Gastroesophageal sphincter (tissue), 4 donors: ENCODE measurements at regions not wholly inside any gene's neighbourhood (a gene's known extent, or its start where the extent isn't known, plus 50 kb on each side); places are given as distances from the start of the nearest gene placed in this dataset.
"Not testable (repeated sequence)": the region's sequence is repeated elsewhere in the genome, so short reads cannot be mapped to it uniquely, and the experiment has no call there.

ENCODE experiments used
- ATAC-seq: fragments of 150-250 bp; one replicate; pipeline ENCODE4 v1.9.1; 2016; ENCODE audit warnings: mild to moderate bottlenecking, moderate library complexity
- H3K27ac ChIP-seq, 4 donors: fragments of 200-600 bp; sonication (generic) in 3 of 4; 1 replicate in 3 of 4; 2 replicates in 1 of 4; pipeline ENCODE4 v1.5.1; 2016 to 2019
- H3K27me3 ChIP-seq: fragments of 200-600 bp; sonication (generic); one replicate; pipeline ENCODE4 v1.5.1; 2019
- H3K36me3 ChIP-seq, 2 donors: fragments of 200-600 bp; sonication (generic); one replicate each; pipeline ENCODE4 v1.5.1; 2019; ENCODE audit warnings: control low read depth in 1 of 2
- H3K4me1 ChIP-seq, 3 donors: fragments of 200-600 bp; sonication (generic); 1 replicate in 2 of 3; 2 replicates in 1 of 3; pipeline ENCODE4 v1.5.1; 2016 to 2019; ENCODE audit warnings: control low read depth in 2 of 3
- H3K4me3 ChIP-seq, 2 donors: fragments of 200-600 bp; sonication (generic); one replicate each; pipeline ENCODE4 v1.5.1; 2019; ENCODE audit warnings: mild to moderate bottlenecking in 1 of 2, moderate library complexity in 1 of 2
- H3K9me3 ChIP-seq, 3 donors: fragments of 200-600 bp; sonication (generic); one replicate each; pipeline ENCODE4 v1.5.1; 2017 to 2019; ENCODE audit warnings: control low read depth in 2 of 3
- CTCF ChIP-seq, 4 experiments: fragments of 200-600 bp in 2 of 4; fragments of 450-650 bp in 2 of 4; sonication (generic) in 1 of 4; IDR thresholded peaks; one replicate each; pipeline ENCODE4 v1.5.1; 2017 to 2019; ENCODE audit warnings: antibody characterized with exemption in 4 of 4, mild to moderate bottlenecking in 2 of 4, moderate library complexity in 2 of 4
- EP300 ChIP-seq: sonication (generic); formaldehyde crosslinking; IDR thresholded peaks from one replicate; pipeline ENCODE4 v1.6.1; 2017; ENCODE audit warnings: antibody characterized with exemption, mild to moderate bottlenecking
- POLR2A ChIP-seq, 2 donors: fragments of 450-650 bp; IDR thresholded peaks; one replicate each; pipeline ENCODE4 v1.6.1; 2017; ENCODE audit warnings: antibody characterized with exemption in 2 of 2, mild to moderate bottlenecking in 2 of 2, moderate library complexity in 1 of 2
- POLR2AphosphoS5 ChIP-seq: sonication (generic); formaldehyde crosslinking; IDR thresholded peaks from one replicate; pipeline ENCODE4 v1.6.1; 2017; ENCODE audit warnings: antibody characterized with exemption
- WGBS, 2 donors: methylation state at CpG; one replicate each; pipeline ENCODE4 v1.1.5; 2018; ENCODE audit warnings: low coverage in 1 of 2; 5-methylcytosine and 5-hydroxymethylcytosine counted together

- H3K27ac ChIP-seq: no peak overlapping the region
- 43 to 75% methylated on average over 1 to 2 of the region's 2 CpGs for WGBS, 2 donors
- H3K4me3 ChIP-seq: no peak overlapping the region
- TF ChIP-seq CTCF (IDR thresholded peaks at IDR 0.05) (no peak), POLR2A (IDR thresholded peaks at IDR 0.05) (no peak), EP300 (no peak), POLR2AphosphoS5 (no peak)
- H3K27me3 ChIP-seq: peaks cover 32% of the 10 kb centered on the region
- ATAC-seq: no peak
- H3K9me3 ChIP-seq: no peaks in the 10 kb centered on the region
- H3K4me1 ChIP-seq: no peaks in the 10 kb centered on the region
- no peaks in the 10 kb centered on the region for H3K36me3 ChIP-seq
Measured at GRCh38 chr12:112685321-112685720, 106.2 kb upstream of the RPH3A start.

GRCh38 chr12:112686373-112686772 is 105.2 kb upstream of the RPH3A start:
- Histone ChIP-seq H3K4me1 (no peaks in the 10 kb centered on the region), H3K27ac (no peak overlapping the region), H3K36me3 (no peaks in the 10 kb centered on the region), H3K27me3 (peaks cover 32% of the 10 kb centered on the region), H3K9me3 (no peaks in the 10 kb centered on the region), H3K4me3 (no peak overlapping the region)
- 58 to 83% methylated on average over 2 of the region's 2 CpGs for WGBS, 2 donors
- no peak for ATAC-seq
- TF ChIP-seq EP300: no peak
- no peak for TF ChIP-seq CTCF (IDR thresholded peaks at IDR 0.05)
- no peak for TF ChIP-seq POLR2AphosphoS5
- TF ChIP-seq POLR2A (IDR thresholded peaks at IDR 0.05): no peak

- no peaks in the 10 kb centered on the region for H3K9me3 ChIP-seq
- H3K4me1 ChIP-seq: no peaks in the 10 kb centered on the region
- ATAC-seq: no peak
- no peak overlapping the region for H3K27ac ChIP-seq
- no peak for TF ChIP-seq POLR2A (IDR thresholded peaks at IDR 0.05)
- TF ChIP-seq POLR2AphosphoS5: no peak
- TF ChIP-seq EP300: no peak
- TF ChIP-seq CTCF (IDR thresholded peaks at IDR 0.05): no peak
- H3K27me3 ChIP-seq: peaks cover 10% of the 10 kb centered on the region
- 33 to 80% methylated on average over 4 to 6 of the region's 9 CpGs for WGBS, 2 donors
- no peak overlapping the region for H3K4me3 ChIP-seq
- H3K36me3 ChIP-seq: no peaks in the 10 kb centered on the region
Measured at GRCh38 chr12:112694065-112694464, 97.5 kb upstream of the RPH3A start.

GRCh38 chr12:112697441-112697840 is 94.1 kb upstream of the RPH3A start:
- H3K36me3 ChIP-seq, H3K27ac ChIP-seq, H3K4me3 ChIP-seq, H3K4me1 ChIP-seq, H3K9me3 ChIP-seq, ATAC-seq: not testable (repeated sequence)
- 66 to 77% methylated on average over 3 to 7 of the region's 7 CpGs for WGBS, 2 donors
- peaks cover 21% of the 10 kb centered on the region for H3K27me3 ChIP-seq

- no peak overlapping the region for H3K27ac ChIP-seq
- peaks cover 14% of the 10 kb centered on the region for H3K27me3 ChIP-seq
- H3K4me1 ChIP-seq: no peaks in the 10 kb centered on the region
- H3K9me3 ChIP-seq: no peaks in the 10 kb centered on the region
- no peak for ATAC-seq
- no peak overlapping the region for H3K4me3 ChIP-seq
- no peaks in the 10 kb centered on the region for H3K36me3 ChIP-seq
- TF ChIP-seq CTCF (IDR thresholded peaks at IDR 0.05): no peak
- TF ChIP-seq POLR2AphosphoS5: no peak
- no peak for TF ChIP-seq POLR2A (IDR thresholded peaks at IDR 0.05)
- no peak for TF ChIP-seq EP300
Measured at GRCh38 chr12:112705037-112705632, 86.4 kb upstream of the RPH3A start.
